ENCODE measurements at regions not wholly inside any gene's neighbourhood (a gene's known extent, or its start where the extent isn't known, plus 50 kb on each side); places are given as distances from the start of the nearest gene placed in this dataset.

GRCh38 chr12:34397591-34398365, 375.5 kb downstream of the ALG10 start:
- no peak for FAIRE-seq
- ChIA-PET POLR2A (no interaction called here), CTCF (no interaction called here)
- H2AFZ ChIP-seq (ENCODE audit: low read depth, low read length): no peak overlapping the region
- H3K9me3 ChIP-seq (replicated peaks; ENCODE audit: control insufficient read depth, insufficient read depth, low read length): peaks cover 2% of the 10 kb centered on the region
- H3K4me2 ChIP-seq (ENCODE audit: insufficient read depth, low read length): no peak overlapping the region
- H3K4me3 ChIP-seq (replicated peaks in 1 of 3; ENCODE audit: insufficient read depth in 1 of 3, low read depth in 1 of 3, low read length in 3 of 3): no peak overlapping the region
- H3K36me3 ChIP-seq (ENCODE audit: control insufficient read depth in 2 of 2, extremely low read depth in 1 of 2, insufficient read depth in 2 of 2, low read length in 2 of 2): no peaks in the 10 kb centered on the region
- DNase-seq (ENCODE audit: low read depth, low spot score): no peak
- no peaks in the 10 kb centered on the region for H3K4me1 ChIP-seq (ENCODE audit: control insufficient read depth, extremely low read depth, insufficient read depth, low read length)
- H3K9ac ChIP-seq (replicated peaks; ENCODE audit: extremely low read depth, insufficient read depth, low read length): no peak overlapping the region
- no peaks in the 10 kb centered on the region for H4K20me1 ChIP-seq (replicated peaks; ENCODE audit: control insufficient read depth, extremely low read depth, insufficient read depth, low read length)
- no peaks in the 10 kb centered on the region for H3K9me1 ChIP-seq (replicated peaks; ENCODE audit: control insufficient read depth, extremely low read depth, insufficient read depth, low read length)
- no peak for TF ChIP-seq JUN (IDR thresholded peaks at IDR 0.05; ENCODE audit: borderline replicate concordance, insufficient read depth, insufficient read length, low read depth)
- no peak for TF ChIP-seq POLR2AphosphoS5 (IDR thresholded peaks at IDR 0.05; ENCODE audit: insufficient read depth, low read depth, low read length)
- no peak for TF ChIP-seq MAX (IDR thresholded peaks at IDR 0.05; ENCODE audit: insufficient read depth, insufficient read length)
- no peak for TF ChIP-seq MYC (IDR thresholded peaks at IDR 0.05; ENCODE audit: low read depth, low read length)
- TF ChIP-seq CTCF (IDR thresholded peaks at IDR 0.05; ENCODE audit: extremely low read depth in 1 of 2, insufficient read depth in 1 of 2, low read depth in 1 of 2, low read length in 2 of 2): no peak
- TF ChIP-seq EZH2 (IDR thresholded peaks at IDR 0.05; ENCODE audit: borderline replicate concordance, low read depth, low read length, severe bottlenecking): no peak
- TF ChIP-seq GATA2 (IDR thresholded peaks at IDR 0.05; ENCODE audit: insufficient read depth, insufficient read length, low read depth, low read length): no peak
- no peak for TF ChIP-seq FOS (IDR thresholded peaks at IDR 0.05; ENCODE audit: borderline replicate concordance, insufficient read depth, low read length)
- TF ChIP-seq POLR2A (IDR thresholded peaks at IDR 0.05; ENCODE audit: low read depth, low read length): no peak
- H3K27me3 ChIP-seq (ENCODE audit: control insufficient read depth in 2 of 2, insufficient read depth in 2 of 2, low read length in 2 of 2): no peaks in the 10 kb centered on the region
- no TSS peak for BruUV-seq (replicated peaks)
- no peaks in the 10 kb centered on the region for H3K79me2 ChIP-seq (ENCODE audit: control insufficient read depth, insufficient read depth, low read length)
- intact Hi-C loops (cut with micrococcal nuclease) (no loop called here), dilution Hi-C loops (cut with MboI; ENCODE audit: extremely low pct_ligation_motif_present, low sequenced_read_pairs) (no loop called here)
- no peak overlapping the region for H3K27ac ChIP-seq (ENCODE audit: insufficient read depth, low read depth, low read length)
